Mesenchymal stem cell (in vitro differentiated cells and primary cell): ENCODE measurements at regions not wholly inside any gene's neighbourhood (a gene's known extent, or its start where the extent isn't known, plus 50 kb on each side); places are given as distances from the start of the nearest gene placed in this dataset.

Experiments
- DNase-seq: peaks from one replicate; pipeline ENCODE4 v3.0.0-alpha.2; 2013
- H2AFZ ChIP-seq: one replicate; pipeline ENCODE4 v1.6.1; 2013; ENCODE audit warnings: low read depth, mild to moderate bottlenecking, control low read depth, inconsistent platforms, low read length, moderate library complexity
- H2AK5ac ChIP-seq: 2 replicates; pipeline ENCODE4 v1.6.1; 2013; ENCODE audit warnings: low read length, moderate library complexity, mild to moderate bottlenecking, inconsistent platforms; ENCODE audit not compliant: severe bottlenecking
- H2BK120ac ChIP-seq: one replicate; pipeline ENCODE4 v1.6.1; 2013; ENCODE audit warnings: low read depth, mild to moderate bottlenecking, inconsistent platforms, low read length, moderate library complexity
- H2BK12ac ChIP-seq, 2 experiments: one replicate each; pipeline ENCODE4 v1.6.1; 2013; ENCODE audit warnings: inconsistent platforms in 2 of 2, low read length in 2 of 2, mild to moderate bottlenecking in 2 of 2, moderate library complexity in 2 of 2, control low read depth in 1 of 2
- H2BK15ac ChIP-seq: one replicate; pipeline ENCODE4 v1.6.1; 2013; ENCODE audit warnings: mild to moderate bottlenecking, low read depth, inconsistent platforms; ENCODE audit not compliant: poor library complexity, severe bottlenecking
- H2BK5ac ChIP-seq: 2 replicates; pipeline ENCODE4 v1.6.1; 2013; ENCODE audit warnings: low read depth, mild to moderate bottlenecking, low read length, control low read depth, inconsistent platforms; ENCODE audit not compliant: poor library complexity, severe bottlenecking
- H3K14ac ChIP-seq, 2 experiments: one replicate each; pipeline ENCODE4 v1.6.1; 2013; ENCODE audit warnings: inconsistent platforms in 2 of 2, low read length in 2 of 2, control low read depth in 1 of 2, mild to moderate bottlenecking in 1 of 2, moderate library complexity in 1 of 2
- H3K18ac ChIP-seq, 2 experiments: one replicate each; pipeline ENCODE4 v1.6.1; 2013; ENCODE audit warnings: inconsistent platforms in 2 of 2, low read length in 2 of 2, control low read depth in 1 of 2, low read depth in 1 of 2, mild to moderate bottlenecking in 1 of 2
- H3K23ac ChIP-seq, 2 experiments: one replicate each; pipeline ENCODE4 v1.6.1; 2013; ENCODE audit warnings: inconsistent platforms in 2 of 2, low read length in 2 of 2, mild to moderate bottlenecking in 2 of 2, moderate library complexity in 2 of 2, control low read depth in 1 of 2
- H3K27ac ChIP-seq: 2 replicates; pipeline ENCODE4 v1.5.1; 2013; ENCODE audit warnings: mild to moderate bottlenecking, moderate library complexity, low read length, control low read depth, inconsistent platforms; ENCODE audit not compliant: poor library complexity, severe bottlenecking
- H3K27me3 ChIP-seq, 2 experiments: 2 replicates each; pipeline versions ENCODE4 v1.6.1 to v1.7.0; 2013; ENCODE audit warnings: low read length in 2 of 2, mild to moderate bottlenecking in 2 of 2, moderate library complexity in 2 of 2, control low read depth in 1 of 2, inconsistent platforms in 1 of 2; ENCODE audit not compliant: control insufficient read depth in 1 of 2, insufficient read depth in 1 of 2
- H3K36me3 ChIP-seq, 2 experiments: 2 replicates each; pipeline versions ENCODE4 v1.6.1 to v1.7.0; 2013; ENCODE audit warnings: low read length in 2 of 2, control low read depth in 1 of 2, inconsistent platforms in 1 of 2, low read depth in 1 of 2, mild to moderate bottlenecking in 1 of 2; ENCODE audit not compliant: insufficient read depth in 2 of 2, control insufficient read depth in 1 of 2
- H3K4ac ChIP-seq, 2 experiments: one replicate each; pipeline ENCODE4 v1.6.1; 2013; ENCODE audit warnings: inconsistent platforms in 2 of 2, low read length in 2 of 2, mild to moderate bottlenecking in 2 of 2, moderate library complexity in 2 of 2, control low read depth in 1 of 2, low read depth in 1 of 2
- H3K4me1 ChIP-seq: 2 replicates; pipeline ENCODE4 v1.6.1; 2013; ENCODE audit warnings: low read depth, low read length, control low read depth; ENCODE audit not compliant: control insufficient read depth, insufficient read depth
- H3K4me2 ChIP-seq: 2 replicates; pipeline ENCODE4 v1.6.1; 2013; ENCODE audit warnings: low read length, mild to moderate bottlenecking, inconsistent platforms; ENCODE audit not compliant: poor library complexity, severe bottlenecking
- H3K4me3 ChIP-seq, 2 experiments: 2 replicates each; pipeline versions ENCODE4 v1.5.1 to v1.7.0; 2013; ENCODE audit warnings: low read length in 2 of 2, mild to moderate bottlenecking in 2 of 2, control low read depth in 1 of 2, low read depth in 1 of 2; ENCODE audit not compliant: insufficient read depth in 1 of 2
- H3K79me1 ChIP-seq: replicated peaks from 2 replicates; pipeline ENCODE4 v1.6.1; 2013; ENCODE audit warnings: mild to moderate bottlenecking, control low read depth, low read length, inconsistent platforms; ENCODE audit not compliant: poor library complexity, severe bottlenecking
- H3K9ac ChIP-seq: 2 replicates; pipeline ENCODE4 v1.7.0; 2013; ENCODE audit warnings: mild to moderate bottlenecking, low read length, moderate library complexity
- H3K9me3 ChIP-seq: 2 replicates; pipeline ENCODE4 v1.7.0; 2013; ENCODE audit warnings: mild to moderate bottlenecking, low read length; ENCODE audit not compliant: control insufficient read depth
- H4K8ac ChIP-seq: one replicate; pipeline ENCODE4 v1.6.1; 2013; ENCODE audit warnings: inconsistent platforms, mild to moderate bottlenecking, low read length, moderate library complexity
- H4K91ac ChIP-seq: one replicate; pipeline ENCODE4 v1.6.1; 2013; ENCODE audit warnings: mild to moderate bottlenecking, low read length, inconsistent platforms
- WGBS: methylation state at CpG from one replicate; pipeline ENCODE4 v1.1.7; 2013; ENCODE audit warnings: mixed read lengths; 5-methylcytosine and 5-hydroxymethylcytosine counted together

DNA sequence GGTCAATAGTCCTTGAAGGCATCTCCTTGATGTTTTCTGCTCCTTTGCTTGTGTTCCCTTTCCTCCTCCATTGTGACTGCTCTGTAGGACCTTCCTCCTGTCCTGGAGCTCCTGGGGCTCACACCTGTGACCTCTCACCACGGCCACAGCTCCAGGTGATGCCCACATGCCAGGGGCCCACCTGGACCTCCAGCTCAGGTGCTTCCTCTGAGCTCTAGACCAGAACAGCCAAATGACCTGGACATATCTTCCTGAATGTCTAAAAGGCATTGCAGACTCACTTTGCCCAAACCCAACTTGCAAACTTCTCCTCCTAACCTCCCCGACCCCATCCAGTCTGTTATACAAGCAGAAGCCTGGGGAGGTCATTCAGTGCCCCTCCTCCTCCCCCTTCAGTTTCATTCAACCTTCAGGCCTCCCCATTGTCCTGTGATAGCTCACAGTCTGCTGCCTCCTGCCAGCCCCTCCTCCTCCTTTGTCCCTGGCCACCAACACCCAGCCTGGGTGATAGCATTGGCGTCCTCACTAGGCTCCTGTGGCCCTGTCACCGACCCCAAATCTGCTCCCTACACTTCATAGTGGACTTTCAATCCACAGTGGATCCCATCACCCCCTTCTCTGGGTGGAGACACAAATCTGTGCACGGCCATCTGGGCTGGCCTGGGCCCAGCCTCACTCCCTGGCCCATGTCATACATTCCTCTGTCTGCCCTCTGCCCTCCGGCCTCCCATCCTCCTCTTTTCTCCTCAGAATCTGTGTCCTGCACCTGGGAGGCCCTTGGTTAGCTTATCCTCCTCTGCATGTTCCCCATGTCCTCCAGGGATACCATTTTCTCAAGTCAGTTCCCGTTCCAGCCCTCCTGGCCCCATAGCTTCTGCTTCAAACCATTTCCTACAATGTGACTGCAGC lies 310.4 kb upstream of the HDAC4 start:
- no peak overlapping the region for H4K8ac ChIP-seq
- no peak overlapping the region for H3K27ac ChIP-seq
- H3K9ac ChIP-seq: no peak overlapping the region
- H2BK15ac ChIP-seq: no peak overlapping the region
- H3K23ac ChIP-seq: no peak overlapping the region
- H2AK5ac ChIP-seq: no peak overlapping the region
- H3K14ac ChIP-seq: no peak overlapping the region
- H3K4me3 ChIP-seq: no peak overlapping the region
- H3K36me3 ChIP-seq: no peaks in the 10 kb centered on the region
- no peaks in the 10 kb centered on the region for H3K27me3 ChIP-seq
- no peak for DNase-seq
- no peak overlapping the region for H2BK12ac ChIP-seq
- no peak overlapping the region for H3K18ac ChIP-seq
- H3K4me1 ChIP-seq: no peaks in the 10 kb centered on the region
- 34% methylated on average over 7 of the region's 7 CpGs for WGBS
- H2BK120ac ChIP-seq: no peak overlapping the region
- no peaks in the 10 kb centered on the region for H3K79me1 ChIP-seq
- no peak overlapping the region for H2BK5ac ChIP-seq
- H3K9me3 ChIP-seq: peaks cover 34% of the 10 kb centered on the region
- no peak overlapping the region for H3K4ac ChIP-seq
- H3K4me2 ChIP-seq: no peak overlapping the region
- H4K91ac ChIP-seq: no peak overlapping the region
- no peak overlapping the region for H2AFZ ChIP-seq

DNA sequence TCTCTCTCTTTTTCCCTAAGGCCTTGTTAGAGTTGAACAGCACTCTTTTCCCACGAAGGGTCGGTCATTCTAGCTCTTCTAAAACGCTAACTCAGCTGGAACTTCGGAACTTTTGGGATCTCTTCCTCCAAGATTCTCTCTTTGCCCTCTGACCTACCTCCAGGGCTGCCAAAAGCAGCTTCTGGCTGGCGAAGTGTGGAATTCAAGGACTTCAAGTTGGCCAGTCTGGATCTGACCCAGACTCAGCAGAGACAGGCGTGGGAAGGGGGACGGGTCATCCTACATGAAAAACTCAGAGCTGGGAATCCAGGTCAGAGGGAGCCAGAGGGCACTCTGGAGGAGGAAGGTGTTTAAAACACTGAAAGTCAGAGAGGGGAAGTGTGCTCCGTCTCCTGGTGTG lies 305.5 kb upstream of the HDAC4 start:
- H3K9me3 ChIP-seq: peaks cover 18% of the 10 kb centered on the region
- H3K4me1 ChIP-seq: no peaks in the 10 kb centered on the region
- H2BK12ac ChIP-seq: no peak overlapping the region
- no peak overlapping the region for H3K9ac ChIP-seq
- H3K79me1 ChIP-seq: no peaks in the 10 kb centered on the region
- no peak overlapping the region for H2AFZ ChIP-seq
- no peak overlapping the region for H3K18ac ChIP-seq
- no peak overlapping the region for H2AK5ac ChIP-seq
- H3K36me3 ChIP-seq: no peaks in the 10 kb centered on the region
- H4K8ac ChIP-seq: no peak overlapping the region
- H2BK5ac ChIP-seq: no peak overlapping the region
- no peak overlapping the region for H3K23ac ChIP-seq
- H3K14ac ChIP-seq: no peak overlapping the region
- H3K27ac ChIP-seq: no peak overlapping the region
- no peak for DNase-seq
- no peaks in the 10 kb centered on the region for H3K27me3 ChIP-seq
- H3K4me2 ChIP-seq: no peak overlapping the region
- 43% methylated on average over 7 of the region's 8 CpGs for WGBS
- H3K4ac ChIP-seq: no peak overlapping the region
- H2BK120ac ChIP-seq: no peak overlapping the region
- H3K4me3 ChIP-seq: no peak overlapping the region
- H4K91ac ChIP-seq: no peak overlapping the region
- no peak overlapping the region for H2BK15ac ChIP-seq

DNA sequence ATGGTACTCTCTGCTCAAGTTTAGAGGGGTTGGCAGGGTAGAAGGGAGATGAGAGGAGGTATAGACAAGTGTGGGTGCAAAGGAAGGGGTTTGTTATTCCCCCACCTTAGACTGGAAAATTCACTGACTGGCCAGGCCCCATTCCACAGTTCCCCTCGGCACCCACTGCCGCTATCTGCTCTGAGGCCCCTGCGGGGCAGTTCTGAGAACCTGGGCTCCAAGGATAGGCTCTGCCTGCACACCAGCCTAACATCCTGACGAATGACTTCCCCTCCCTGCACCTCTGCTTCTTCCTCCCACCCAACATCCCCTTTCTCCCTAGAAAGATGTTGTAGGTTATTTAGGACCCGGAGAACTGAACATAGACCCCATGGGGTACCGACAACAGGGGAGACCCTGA lies 303.9 kb upstream of the HDAC4 start:
- 80% methylated on average over 6 of the region's 6 CpGs for WGBS
- no peak for DNase-seq
- Histone ChIP-seq H3K4ac (no peak overlapping the region), H3K27ac (no peak overlapping the region), H2BK120ac (no peak overlapping the region), H2AFZ (no peak overlapping the region), H3K27me3 (no peaks in the 10 kb centered on the region), H3K9me3 (peaks cover 11% of the 10 kb centered on the region), H2BK15ac (no peak overlapping the region), H3K23ac (no peak overlapping the region), H4K91ac (no peak overlapping the region), H3K79me1 (no peaks in the 10 kb centered on the region), H3K4me1 (no peaks in the 10 kb centered on the region), H4K8ac (no peak overlapping the region), H3K18ac (no peak overlapping the region), H3K36me3 (no peaks in the 10 kb centered on the region), H3K9ac (no peak overlapping the region), H2BK12ac (no peak overlapping the region), H2BK5ac (no peak overlapping the region), H3K4me3 (no peak overlapping the region), H3K14ac (no peak overlapping the region), H3K4me2 (no peak overlapping the region), H2AK5ac (no peak overlapping the region)

DNA sequence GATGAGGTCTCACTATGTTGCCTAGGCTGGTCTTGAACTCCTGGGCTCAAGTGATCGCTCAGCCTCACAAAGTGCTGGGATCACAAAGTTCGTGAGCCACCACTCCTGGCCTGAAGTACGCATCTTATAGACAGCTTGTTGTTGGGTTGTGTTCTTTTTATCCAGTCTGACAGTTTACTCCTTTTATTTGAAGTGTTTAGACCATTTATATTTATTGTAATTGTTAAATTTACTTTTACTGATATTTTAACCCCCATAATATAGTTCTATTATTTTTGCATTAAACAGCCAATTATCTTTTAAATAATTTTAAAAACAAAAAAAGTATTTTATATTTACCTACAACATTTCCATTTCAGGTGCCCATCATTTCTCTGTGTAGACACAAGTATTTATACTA lies 303.0 kb upstream of the HDAC4 start:
- H3K18ac ChIP-seq: no peak overlapping the region
- no peak overlapping the region for H2AK5ac ChIP-seq
- DNase-seq: no peak
- no peak overlapping the region for H3K9ac ChIP-seq
- peaks cover 10% of the 10 kb centered on the region for H3K9me3 ChIP-seq
- no peak overlapping the region for H2BK5ac ChIP-seq
- no peaks in the 10 kb centered on the region for H3K4me1 ChIP-seq
- no peak overlapping the region for H2BK120ac ChIP-seq
- no peaks in the 10 kb centered on the region for H3K36me3 ChIP-seq
- no peak overlapping the region for H3K27ac ChIP-seq
- H3K14ac ChIP-seq: no peak overlapping the region
- H2AFZ ChIP-seq: no peak overlapping the region
- H2BK15ac ChIP-seq: no peak overlapping the region
- no peak overlapping the region for H4K91ac ChIP-seq
- no peak overlapping the region for H3K23ac ChIP-seq
- H3K27me3 ChIP-seq: no peaks in the 10 kb centered on the region
- no peaks in the 10 kb centered on the region for H3K79me1 ChIP-seq
- H4K8ac ChIP-seq: no peak overlapping the region
- no peak overlapping the region for H3K4ac ChIP-seq
- 54% methylated on average over 2 of the region's 3 CpGs for WGBS
- H3K4me3 ChIP-seq: no peak overlapping the region
- no peak overlapping the region for H3K4me2 ChIP-seq
- no peak overlapping the region for H2BK12ac ChIP-seq
